Activated CD4-positive, alpha-beta T cell treated with anti-CD3 and anti-CD28 coated beads, Interleukin-2, amount 10 ng/mL, durations not matched to agents 7 days and 5 days (primary cell): ENCODE measurements at regions not wholly inside any gene's neighbourhood (a gene's known extent, or its start where the extent isn't known, plus 50 kb on each side); places are given as distances from the start of the nearest gene placed in this dataset.

Experiments used
- CTCF ChIA-PET: fragments of 350-600 bp; sonication (Branson Sonifier 250); formaldehyde crosslinking; loops from one replicate; lab custom pipeline; 2021; ENCODE audit warnings: antibody characterized with exemption; lab: Charles Lee
- POLR2A ChIA-PET: fragments of 350-600 bp; sonication (Branson Sonifier 250); formaldehyde crosslinking; loops from one replicate; lab custom pipeline; 2021; ENCODE audit warnings: antibody characterized with exemption; lab: Charles Lee
- DNase-seq: peaks from one replicate; pipeline ENCODE4 v3.0.0-alpha.2; 2020
- H3K27ac Mint-ChIP-seq: one replicate; pipeline ENCODE4 v1.8.0; 2021; ENCODE audit warnings: mild to moderate bottlenecking, moderate library complexity, mixed read lengths
- H3K27me3 Mint-ChIP-seq: one replicate; pipeline ENCODE4 v1.8.0; 2021; ENCODE audit warnings: mixed read lengths
- H3K36me3 Mint-ChIP-seq: one replicate; pipeline ENCODE4 v1.8.0; 2021; ENCODE audit warnings: low read depth, mixed read lengths
- H3K4me1 Mint-ChIP-seq: one replicate; pipeline ENCODE4 v1.8.0; 2021; ENCODE audit warnings: mixed read lengths
- H3K4me3 Mint-ChIP-seq: one replicate; pipeline ENCODE4 v1.8.0; 2021; ENCODE audit warnings: mild to moderate bottlenecking, moderate library complexity, mixed read lengths
- H3K9me3 Mint-ChIP-seq: one replicate; pipeline ENCODE4 v1.8.0; 2021; ENCODE audit warnings: mixed read lengths

DNA sequence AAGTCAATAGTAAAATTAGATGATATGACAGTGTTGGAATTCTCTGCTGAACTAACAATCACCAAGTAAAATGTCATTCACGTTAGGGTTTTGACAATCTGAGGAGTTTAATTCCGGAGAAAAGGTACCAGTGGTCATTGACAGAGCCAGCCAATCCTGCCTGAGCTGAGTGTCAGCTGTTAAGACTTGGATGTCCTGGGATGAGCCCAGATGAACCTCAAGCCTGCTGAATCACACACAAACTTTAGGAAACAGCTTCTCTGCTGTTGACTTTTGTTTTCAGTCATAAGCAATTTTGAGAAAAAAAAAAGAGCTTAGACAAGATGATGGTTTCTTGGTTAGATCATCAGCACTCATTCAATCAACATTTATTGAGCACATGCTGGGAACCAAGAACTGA, 600.0 kb upstream of the SLC39A10 start:
- Mint-ChIP-seq H3K36me3 (no peaks in the 10 kb centered on the region), H3K27me3 (no peaks in the 10 kb centered on the region), H3K4me3 (no peak overlapping the region), H3K27ac (no peak overlapping the region), H3K4me1 (no peaks in the 10 kb centered on the region), H3K9me3 (no peaks in the 10 kb centered on the region)
- DNase-seq, result no peak
- POLR2A ChIA-PET, result no interaction called here
- CTCF ChIA-PET, result no interaction called here

DNA sequence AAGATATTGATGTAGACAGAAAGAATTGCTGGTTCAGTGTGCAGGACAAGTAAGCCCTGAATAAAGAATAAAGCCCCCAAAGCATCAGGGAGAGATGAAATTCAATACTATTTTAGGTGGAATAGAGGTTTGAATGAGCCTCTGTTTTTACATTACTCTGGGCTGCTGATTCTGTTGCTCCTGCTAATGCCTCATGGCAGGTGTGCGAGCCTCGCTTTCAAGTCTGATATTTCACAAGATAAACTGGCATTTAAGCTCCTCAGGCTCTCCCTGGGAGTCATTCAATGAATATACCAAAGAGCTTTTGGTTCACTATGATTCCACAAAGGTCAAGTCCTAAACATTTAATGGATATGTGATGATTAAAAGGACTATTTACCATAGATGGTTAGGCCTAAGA, 601.0 kb upstream of the SLC39A10 start:
- Mint-ChIP-seq H3K9me3 (no peaks in the 10 kb centered on the region), H3K27me3 (no peaks in the 10 kb centered on the region), H3K27ac (no peak overlapping the region), H3K4me3 (no peak overlapping the region), H3K36me3 (no peaks in the 10 kb centered on the region), H3K4me1 (no peaks in the 10 kb centered on the region)
- CTCF ChIA-PET, result no interaction called here
- no peak for DNase-seq
- POLR2A ChIA-PET, result no interaction called here

DNA sequence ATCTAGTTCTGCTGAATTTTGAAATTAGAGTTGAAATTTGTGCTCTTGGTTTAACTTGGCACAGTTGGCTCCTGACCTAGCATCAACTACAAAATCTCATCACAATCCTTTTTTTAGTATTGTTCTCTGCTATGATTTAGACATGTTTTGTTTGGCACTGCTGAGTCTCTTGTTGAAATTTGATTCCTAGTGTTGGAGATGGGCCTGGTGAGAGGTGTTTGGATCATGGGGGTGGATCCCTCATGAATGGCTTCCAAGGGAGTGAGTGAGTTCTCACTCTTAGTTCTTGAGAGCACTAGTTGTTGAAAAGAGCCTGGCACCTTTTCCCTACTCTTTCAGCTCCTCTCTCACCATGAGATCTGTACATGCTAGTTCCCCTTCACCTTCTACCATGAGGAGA, 605.6 kb upstream of the SLC39A10 start:
- no peaks in the 10 kb centered on the region for H3K27me3 Mint-ChIP-seq
- POLR2A ChIA-PET, result no interaction called here
- DNase-seq, result no peak
- CTCF ChIA-PET, result no interaction called here
- no peak overlapping the region for H3K4me3 Mint-ChIP-seq
- H3K36me3 Mint-ChIP-seq, result no peaks in the 10 kb centered on the region
- no peak overlapping the region for H3K27ac Mint-ChIP-seq
- no peaks in the 10 kb centered on the region for H3K9me3 Mint-ChIP-seq
- no peaks in the 10 kb centered on the region for H3K4me1 Mint-ChIP-seq

DNA sequence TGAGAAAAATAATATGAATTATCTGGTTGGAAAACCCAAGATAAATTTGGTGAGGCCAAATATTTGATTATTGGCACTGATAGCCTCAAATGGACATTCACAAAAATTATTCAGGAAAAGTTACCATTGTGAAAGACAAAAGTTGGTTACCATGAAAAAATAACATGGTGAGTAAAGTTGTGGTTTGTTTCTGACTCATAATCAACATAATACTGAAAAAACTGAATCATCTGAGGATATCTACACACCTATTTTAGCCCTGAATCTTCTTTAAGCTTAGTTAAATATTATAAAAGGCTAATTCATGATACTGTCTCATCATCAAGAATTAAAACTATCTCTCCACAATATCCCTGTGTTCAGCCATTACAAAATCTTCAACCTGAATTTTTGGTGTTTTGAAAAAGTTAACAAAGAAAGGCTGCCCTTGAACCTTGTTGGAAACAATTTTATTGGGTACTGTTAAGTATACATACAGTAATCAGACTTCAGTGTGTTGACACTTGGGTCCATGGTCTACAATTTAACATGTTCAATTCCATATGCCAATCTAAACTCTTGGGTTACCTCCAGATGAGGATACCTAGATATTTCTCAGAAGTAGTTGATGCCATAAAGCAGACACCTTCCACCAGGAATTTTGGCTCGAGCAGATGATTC, 607.5 kb upstream of the SLC39A10 start:
- CTCF ChIA-PET, result no interaction called here

DNA sequence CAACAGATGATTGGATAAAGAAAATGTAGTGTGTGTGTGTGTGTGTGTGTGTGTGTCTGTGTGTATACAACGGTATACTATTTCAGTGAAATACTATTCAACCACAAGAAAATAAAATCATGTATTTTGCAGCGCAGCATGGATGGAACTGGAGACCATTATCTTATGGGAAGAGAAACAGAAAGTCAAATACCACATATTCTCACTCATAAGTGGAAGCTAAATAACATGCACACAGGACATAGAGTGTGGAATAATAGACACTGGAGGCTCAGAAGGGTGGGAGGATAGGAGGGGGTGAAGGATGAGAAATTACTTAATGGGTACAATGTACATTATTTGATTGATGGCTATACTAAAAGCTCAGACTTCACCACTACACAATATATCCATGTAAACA, 609.1 kb upstream of the SLC39A10 start:
- CTCF ChIA-PET, result no interaction called here
- POLR2A ChIA-PET, result no interaction called here
- Mint-ChIP-seq H3K27ac (no peak overlapping the region), H3K27me3 (peaks cover 3% of the 10 kb centered on the region), H3K36me3 (no peaks in the 10 kb centered on the region), H3K9me3 (no peaks in the 10 kb centered on the region), H3K4me3 (no peak overlapping the region), H3K4me1 (no peaks in the 10 kb centered on the region)
- DNase-seq, result no peak

More for the DNA sequence above, 607.5 kb upstream of the SLC39A10 start:
- no peak for DNase-seq
- Mint-ChIP-seq H3K27ac (no peak overlapping the region), H3K4me1 (no peaks in the 10 kb centered on the region), H3K27me3 (peaks cover under 1% of the 10 kb centered on the region), H3K4me3 (no peak overlapping the region), H3K9me3 (no peaks in the 10 kb centered on the region), H3K36me3 (no peaks in the 10 kb centered on the region)
- POLR2A ChIA-PET, result no interaction called here

DNA sequence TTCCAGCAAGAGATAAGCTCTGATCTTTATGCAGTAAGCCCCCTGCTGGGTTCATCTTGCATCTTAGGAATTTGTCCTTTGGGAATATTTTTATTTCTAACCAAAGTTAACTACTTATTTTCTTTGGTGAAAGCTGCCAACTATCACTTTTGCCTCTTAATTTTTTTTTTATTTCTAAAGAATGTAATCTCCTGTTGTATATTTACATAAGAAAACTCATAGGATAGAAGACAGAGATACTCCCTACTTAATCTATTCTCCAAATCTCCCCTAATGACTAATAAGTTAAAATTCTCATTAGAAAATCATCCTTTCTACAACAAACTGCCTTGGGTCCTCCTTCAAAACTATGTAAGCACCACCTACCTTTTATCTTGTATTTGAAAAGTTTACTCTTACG, 612.2 kb upstream of the SLC39A10 start:
- no peaks in the 10 kb centered on the region for H3K4me1 Mint-ChIP-seq
- H3K27ac Mint-ChIP-seq, result no peak overlapping the region
- DNase-seq, result no peak
- H3K27me3 Mint-ChIP-seq, result peaks cover 6% of the 10 kb centered on the region
- ChIA-PET POLR2A (no interaction called here), CTCF (no interaction called here)
- no peaks in the 10 kb centered on the region for H3K9me3 Mint-ChIP-seq
- H3K4me3 Mint-ChIP-seq, result no peak overlapping the region
- H3K36me3 Mint-ChIP-seq, result no peaks in the 10 kb centered on the region

DNA sequence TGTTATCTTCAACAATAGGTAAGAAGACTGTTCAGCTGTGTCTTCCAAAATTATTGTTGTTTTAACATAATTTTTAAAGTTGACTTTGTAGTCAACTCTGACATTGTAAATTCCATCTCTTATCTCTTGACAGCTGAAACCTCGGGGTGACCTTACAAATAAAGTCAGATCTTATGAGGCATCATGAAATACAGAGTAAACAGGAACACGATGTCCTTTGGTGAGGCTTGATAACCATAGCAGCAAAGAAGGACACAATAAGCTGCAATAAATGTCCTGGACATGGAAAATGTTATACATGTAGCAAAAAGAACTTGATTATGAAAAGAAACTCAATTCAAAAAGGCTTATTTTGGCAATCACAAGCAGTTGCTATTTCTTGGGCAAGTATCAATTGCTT, 618.9 kb upstream of the SLC39A10 start:
- H3K27ac Mint-ChIP-seq, result no peak overlapping the region
- DNase-seq, result no peak
- no peaks in the 10 kb centered on the region for H3K4me1 Mint-ChIP-seq
- no peaks in the 10 kb centered on the region for H3K36me3 Mint-ChIP-seq
- H3K27me3 Mint-ChIP-seq, result peaks cover 3% of the 10 kb centered on the region
- H3K4me3 Mint-ChIP-seq, result no peak overlapping the region
- ChIA-PET CTCF (no interaction called here), POLR2A (no interaction called here)
- H3K9me3 Mint-ChIP-seq, result no peaks in the 10 kb centered on the region

DNA sequence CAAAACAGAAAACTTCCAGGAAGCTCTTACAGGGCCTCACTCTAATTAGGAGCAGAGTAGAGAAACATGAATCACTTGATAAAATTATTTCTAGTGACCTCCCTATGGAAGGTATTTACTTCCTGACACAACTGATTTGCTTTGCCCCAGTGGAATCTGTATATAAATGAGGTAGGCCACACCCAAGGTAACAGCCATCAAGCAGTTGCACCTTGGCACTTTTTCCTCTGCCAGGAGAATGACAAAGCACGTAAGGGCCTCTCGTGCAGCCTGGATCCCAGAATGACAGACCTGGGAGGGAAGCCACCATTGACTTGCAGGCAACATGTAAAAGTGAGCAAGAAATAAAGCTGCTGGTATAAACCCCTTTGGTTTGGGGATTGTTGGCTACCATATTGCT, 620.0 kb upstream of the SLC39A10 start:
- Mint-ChIP-seq H3K27ac (no peak overlapping the region), H3K27me3 (peaks cover 2% of the 10 kb centered on the region), H3K4me1 (no peaks in the 10 kb centered on the region), H3K4me3 (no peak overlapping the region), H3K36me3 (no peaks in the 10 kb centered on the region), H3K9me3 (no peaks in the 10 kb centered on the region)
- POLR2A ChIA-PET, result no interaction called here
- CTCF ChIA-PET, result no interaction called here
- no peak for DNase-seq

DNA sequence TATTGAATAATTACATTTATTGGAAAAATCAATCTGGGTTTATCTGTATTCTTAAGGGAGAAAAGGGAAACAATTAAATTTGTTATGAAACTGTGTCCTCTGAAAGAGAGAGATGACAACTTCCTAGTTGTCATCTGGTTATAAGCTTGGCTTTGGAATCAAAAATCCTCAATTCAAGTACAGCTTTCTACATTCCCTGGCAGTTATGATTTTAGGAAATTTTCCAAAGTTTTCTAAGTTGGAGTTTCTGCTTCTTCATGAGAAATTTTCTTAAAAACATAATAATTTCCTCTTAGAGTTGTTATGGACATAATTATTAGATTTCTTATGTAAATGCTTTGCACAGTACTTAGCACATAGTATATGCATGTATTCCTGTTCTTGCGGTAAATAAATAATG, 625.6 kb upstream of the SLC39A10 start:
- H3K4me3 Mint-ChIP-seq, result no peak overlapping the region
- no peaks in the 10 kb centered on the region for H3K9me3 Mint-ChIP-seq
- no peaks in the 10 kb centered on the region for H3K36me3 Mint-ChIP-seq
- H3K27ac Mint-ChIP-seq, result no peak overlapping the region
- DNase-seq, result no peak
- CTCF ChIA-PET, result no interaction called here
- H3K27me3 Mint-ChIP-seq, result peaks cover under 1% of the 10 kb centered on the region
- no peaks in the 10 kb centered on the region for H3K4me1 Mint-ChIP-seq
- POLR2A ChIA-PET, result no interaction called here

DNA sequence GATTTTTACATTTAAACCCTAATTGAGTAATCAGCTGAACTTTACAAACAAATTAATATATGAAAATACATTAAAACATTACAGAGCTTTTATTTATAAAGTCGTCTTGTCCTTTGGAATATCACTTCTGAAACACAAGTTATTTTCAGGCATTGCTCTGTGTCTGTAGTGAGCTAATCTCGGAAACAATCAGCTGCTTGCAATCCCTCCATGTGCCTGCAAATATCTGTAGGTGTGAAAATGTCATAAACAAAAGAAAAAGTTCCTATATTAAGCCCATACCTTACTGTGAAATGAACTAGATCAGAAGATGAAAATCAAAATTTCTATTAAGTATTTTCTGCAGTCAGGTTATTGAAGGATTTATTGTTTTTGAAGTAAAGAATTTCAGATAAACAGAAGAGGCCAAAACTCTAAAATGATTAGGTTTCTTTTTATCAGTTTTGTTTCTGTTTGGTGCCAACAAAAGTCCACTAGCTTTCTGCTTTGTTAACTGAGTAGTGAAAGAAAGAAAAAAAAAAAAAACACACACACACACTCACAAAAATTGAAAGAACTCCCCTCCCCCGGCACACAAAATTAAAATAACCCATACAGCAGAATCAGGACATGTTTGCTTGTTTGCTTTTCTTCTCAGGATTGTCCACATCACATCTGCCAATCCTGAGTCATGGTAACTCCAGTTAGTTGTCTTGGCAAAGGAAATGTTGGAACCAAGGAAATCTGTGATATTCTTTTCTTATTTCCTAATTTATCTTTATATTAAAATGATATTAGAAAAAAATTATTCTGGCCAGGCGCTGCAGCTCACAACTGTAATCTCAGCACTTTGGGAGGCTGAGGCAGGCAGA, 627.0 kb upstream of the SLC39A10 start:
- ChIA-PET CTCF (no interaction called here), POLR2A (no interaction called here)
- Mint-ChIP-seq H3K4me1 (no peaks in the 10 kb centered on the region), H3K9me3 (no peaks in the 10 kb centered on the region), H3K4me3 (no peak overlapping the region), H3K36me3 (no peaks in the 10 kb centered on the region), H3K27ac (no peak overlapping the region), H3K27me3 (peaks cover 2% of the 10 kb centered on the region)
- DNase-seq, result no peak

DNA sequence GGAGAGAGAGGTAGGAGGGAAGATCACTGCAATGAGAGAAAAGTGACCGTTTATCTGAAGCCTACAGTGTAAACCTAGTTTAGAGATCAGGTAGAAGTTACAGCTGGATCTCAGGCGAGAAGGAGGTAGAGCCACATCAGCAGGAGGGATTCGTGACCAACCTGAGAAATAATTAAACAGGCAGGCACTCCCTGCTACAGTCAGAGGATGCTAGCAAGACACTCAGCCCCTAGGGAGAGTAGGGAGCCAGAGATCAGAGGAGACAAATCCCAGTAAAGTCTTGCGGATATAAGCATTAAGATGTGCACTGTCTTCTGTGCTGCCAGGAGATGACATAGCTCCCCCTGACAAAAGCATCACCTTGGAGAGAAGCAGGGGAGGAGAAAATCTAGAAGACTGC, 629.1 kb upstream of the SLC39A10 start:
- Mint-ChIP-seq H3K4me3 (no peak overlapping the region), H3K36me3 (no peaks in the 10 kb centered on the region), H3K27me3 (peaks cover 2% of the 10 kb centered on the region), H3K4me1 (no peaks in the 10 kb centered on the region), H3K9me3 (no peaks in the 10 kb centered on the region), H3K27ac (no peak overlapping the region)
- ChIA-PET CTCF (no interaction called here), POLR2A (no interaction called here)
- no peak for DNase-seq

DNA sequence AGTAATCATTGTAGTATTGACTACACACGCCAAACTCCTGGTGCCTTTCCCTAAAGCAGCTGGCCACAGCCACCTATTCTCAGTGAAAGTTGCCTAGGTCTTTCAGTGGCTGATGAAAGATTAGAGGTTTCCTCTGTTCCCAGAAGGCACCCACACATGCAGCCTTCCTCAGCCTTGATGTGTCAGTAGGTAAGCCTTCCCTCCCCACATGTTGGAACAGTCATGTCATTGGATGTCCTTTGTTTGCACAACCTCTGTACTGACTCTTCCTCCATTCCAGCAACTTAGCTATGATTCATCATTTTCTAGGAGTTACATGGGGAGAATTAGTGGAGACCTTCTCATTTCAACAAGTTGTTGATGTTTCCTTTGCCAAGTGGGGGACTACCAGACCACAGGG, 630.8 kb upstream of the SLC39A10 start:
- H3K4me1 Mint-ChIP-seq, result no peaks in the 10 kb centered on the region
- no peak overlapping the region for H3K27ac Mint-ChIP-seq
- no peak for DNase-seq
- no peaks in the 10 kb centered on the region for H3K9me3 Mint-ChIP-seq
- H3K4me3 Mint-ChIP-seq, result no peak overlapping the region
- peaks cover 2% of the 10 kb centered on the region for H3K27me3 Mint-ChIP-seq
- H3K36me3 Mint-ChIP-seq, result no peaks in the 10 kb centered on the region
- POLR2A ChIA-PET, result no interaction called here
- CTCF ChIA-PET, result no interaction called here

DNA sequence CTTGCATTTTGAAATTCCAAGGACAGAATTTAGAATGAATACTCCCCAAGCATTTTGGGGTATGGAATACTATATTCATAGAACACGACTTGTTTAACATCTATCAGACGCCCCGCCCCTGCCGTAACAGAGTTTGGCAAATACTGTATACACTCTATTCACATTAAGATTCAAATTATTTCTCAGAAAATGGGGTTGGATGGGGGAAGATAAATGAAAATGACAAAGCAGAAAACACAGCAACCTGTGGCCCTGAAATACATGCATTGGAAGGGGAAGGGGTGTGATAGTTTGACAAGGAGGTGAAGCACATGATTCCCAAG, 634.6 kb upstream of the SLC39A10 start:
- no peak for DNase-seq
- Mint-ChIP-seq H3K27ac (no peak overlapping the region), H3K4me1 (no peaks in the 10 kb centered on the region), H3K9me3 (no peaks in the 10 kb centered on the region), H3K4me3 (no peak overlapping the region), H3K36me3 (no peaks in the 10 kb centered on the region), H3K27me3 (peaks cover 4% of the 10 kb centered on the region)
- ChIA-PET POLR2A (no interaction called here), CTCF (no interaction called here)
